ENCODE measurements at regions not wholly inside any gene's neighbourhood (a gene's known extent, or its start where the extent isn't known, plus 50 kb on each side); places are given as distances from the start of the nearest gene placed in this dataset.
A peak's percentile ranks its signal among the peaks of the same experiment; 100 is the strongest.

DNA sequence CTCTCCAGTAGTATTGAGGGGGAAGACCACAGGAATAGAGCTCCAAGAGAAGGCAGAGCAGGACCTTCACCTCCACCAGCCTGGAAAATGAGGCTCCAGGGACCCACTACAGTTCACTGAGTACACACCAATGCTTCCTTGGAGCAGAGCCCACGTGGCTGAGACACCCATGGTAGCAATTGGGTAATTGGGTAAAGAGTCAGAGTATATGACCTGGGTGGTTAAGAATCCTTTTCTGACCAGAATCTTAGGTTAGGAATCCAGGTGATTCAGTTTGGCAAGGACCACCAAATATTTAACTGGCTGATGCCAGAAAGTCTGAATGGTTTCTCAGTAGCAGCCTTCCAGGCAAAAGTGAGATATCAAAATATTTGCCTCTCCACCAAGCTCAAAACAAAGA lies 107.7 kb downstream of the MDH1 start:
- peaks cover 27% of the 10 kb centered on the region for H3F3A ChIP-seq (ENCODE audit: insufficient read depth)
- no peaks in the 10 kb centered on the region for H3K79me2 ChIP-seq (ENCODE audit: insufficient read depth)
- no peak overlapping the region for H3K4me2 ChIP-seq (ENCODE audit: unreplicated experiment)
- no peak overlapping the region for H3K9ac ChIP-seq
- WGBS, 2 experiments (ENCODE audit: low coverage in 1 of 2, low lambda C conversion rate in 2 of 2, missing lambda C conversion rate in 2 of 2): 69 to 78% methylated on average over 1 of the region's 1 CpG
- H3K9me3 ChIP-seq (ENCODE audit: low read depth): no peaks in the 10 kb centered on the region
- in situ Hi-C loops (cut with MboI): no loop called here
- peaks cover 23% of the 10 kb centered on the region for H3K4me1 ChIP-seq (ENCODE audit: insufficient read depth)
- no peak overlapping the region for H3K4me3 ChIP-seq
- H3K36me3 ChIP-seq (ENCODE audit: low read depth): no peaks in the 10 kb centered on the region
- no peak overlapping the region for H2AFZ ChIP-seq
- H4K20me1 ChIP-seq (ENCODE audit: insufficient read depth): no peaks in the 10 kb centered on the region
- no peaks in the 10 kb centered on the region for H3K27me3 ChIP-seq (replicated peaks; ENCODE audit: insufficient read depth)
- no peaks in the 10 kb centered on the region for H3K9me2 ChIP-seq (ENCODE audit: insufficient read depth)
- no peak overlapping the region for H3K27ac ChIP-seq
- TF ChIP-seq EZH2phosphoT487 (IDR thresholded peaks at IDR 0.05; ENCODE audit: insufficient read depth, low read depth) (no peak), EZH2 (IDR thresholded peaks at IDR 0.05; ENCODE audit: insufficient read depth, poor library complexity, severe bottlenecking) (no peak)
- DNase-seq: peak; percentile 57

DNA sequence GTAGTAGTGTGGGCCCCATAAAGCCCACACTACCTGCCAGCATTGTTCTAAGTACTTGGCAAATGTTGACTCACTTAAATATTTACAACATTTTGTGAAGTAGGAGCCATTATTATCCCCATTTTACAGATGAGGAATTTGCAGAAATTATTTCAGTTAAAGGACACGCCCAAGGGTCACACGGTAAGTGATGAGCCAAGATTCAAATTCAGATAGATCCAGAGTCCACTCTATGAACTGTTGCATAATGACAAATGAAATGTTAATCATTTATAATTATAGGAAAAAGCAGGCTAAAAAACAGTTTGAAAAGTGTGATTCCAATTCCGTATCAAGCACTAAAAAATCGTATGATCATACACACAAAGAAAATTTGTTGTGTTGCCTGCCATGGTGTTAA lies 108.4 kb downstream of the MDH1 start:
- H3K79me2 ChIP-seq (ENCODE audit: insufficient read depth): no peaks in the 10 kb centered on the region
- no peaks in the 10 kb centered on the region for H3K27me3 ChIP-seq (replicated peaks; ENCODE audit: insufficient read depth)
- no peak overlapping the region for H3K9ac ChIP-seq
- H3K27ac ChIP-seq: no peak overlapping the region
- no peaks in the 10 kb centered on the region for H3K9me2 ChIP-seq (ENCODE audit: insufficient read depth)
- no peak overlapping the region for H3K4me3 ChIP-seq
- WGBS, 2 experiments (ENCODE audit: low coverage in 1 of 2, low lambda C conversion rate in 2 of 2, missing lambda C conversion rate in 2 of 2): 98% methylated on average over 4 of the region's 4 CpGs
- H3K36me3 ChIP-seq (ENCODE audit: low read depth): no peaks in the 10 kb centered on the region
- TF ChIP-seq EZH2 (IDR thresholded peaks at IDR 0.05; ENCODE audit: insufficient read depth, poor library complexity, severe bottlenecking) (no peak), EZH2phosphoT487 (IDR thresholded peaks at IDR 0.05; ENCODE audit: insufficient read depth, low read depth) (no peak)
- H2AFZ ChIP-seq: no peak overlapping the region
- no peak overlapping the region for H3K4me2 ChIP-seq (ENCODE audit: unreplicated experiment)
- no peaks in the 10 kb centered on the region for H3K9me3 ChIP-seq (ENCODE audit: low read depth)
- peaks cover 20% of the 10 kb centered on the region for H3K4me1 ChIP-seq (ENCODE audit: insufficient read depth)
- no peak for DNase-seq
- H3F3A ChIP-seq (ENCODE audit: insufficient read depth): peaks cover 27% of the 10 kb centered on the region
- no peaks in the 10 kb centered on the region for H4K20me1 ChIP-seq (ENCODE audit: insufficient read depth)
- in situ Hi-C loops (cut with MboI): no loop called here

DNA sequence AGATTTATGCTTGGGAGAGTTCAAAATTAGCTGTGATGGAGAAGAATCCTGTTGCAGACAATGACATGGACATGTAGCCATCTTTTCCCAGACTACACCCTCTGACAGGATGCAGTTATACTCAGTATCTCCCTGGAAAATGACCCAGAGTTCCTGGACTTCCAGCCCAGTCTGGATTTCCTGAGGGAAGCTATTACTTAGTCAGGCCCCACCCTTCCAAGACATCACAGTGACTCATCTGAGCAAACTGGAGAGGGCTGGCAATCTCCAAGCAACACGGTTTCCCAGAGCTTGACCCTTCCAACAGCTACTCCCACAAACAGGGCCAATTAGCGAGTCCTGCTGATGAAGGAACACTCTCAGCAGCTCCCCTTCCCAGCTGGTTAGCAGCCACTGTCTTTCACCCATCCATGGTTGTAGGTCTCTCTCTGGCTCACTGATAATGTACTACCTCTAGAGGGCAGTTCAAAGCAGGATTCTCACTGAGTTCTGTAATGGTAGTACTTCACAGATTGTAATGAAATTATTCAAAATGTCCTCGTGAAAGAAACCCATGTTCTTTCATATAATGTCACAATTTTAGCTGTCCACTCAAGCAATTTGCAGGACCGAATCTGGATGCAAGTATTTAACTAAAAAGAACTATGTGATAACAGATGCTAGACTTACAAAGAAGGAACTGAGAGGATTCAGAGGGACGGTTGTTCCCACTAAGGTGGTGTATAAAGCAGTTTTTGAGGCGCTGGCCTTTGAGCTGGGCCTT lies 110.2 kb downstream of the MDH1 start:
- Histone ChIP-seq H3F3A (ENCODE audit: insufficient read depth) (peaks cover 27% of the 10 kb centered on the region), H3K4me2 (ENCODE audit: unreplicated experiment) (peak overlapping the region; percentile 60), H3K27ac (peak overlapping the region; percentile 83), H2AFZ (peak overlapping the region; percentile 86), H3K36me3 (ENCODE audit: low read depth) (no peaks in the 10 kb centered on the region), H4K20me1 (ENCODE audit: insufficient read depth) (no peaks in the 10 kb centered on the region), H3K4me3 (peak overlapping the region; percentile 17; the same call in 1 of the 2 replicates), H3K9ac (peak overlapping the region; percentile 47), H3K27me3 (replicated peaks; ENCODE audit: insufficient read depth) (no peaks in the 10 kb centered on the region), H3K9me2 (ENCODE audit: insufficient read depth) (no peaks in the 10 kb centered on the region), H3K79me2 (ENCODE audit: insufficient read depth) (no peaks in the 10 kb centered on the region), H3K4me1 (ENCODE audit: insufficient read depth) (peaks cover 18% of the 10 kb centered on the region), H3K9me3 (ENCODE audit: low read depth) (no peaks in the 10 kb centered on the region)
- DNase-seq: peak; percentile 94
- 15% methylated on average over 6 of the region's 6 CpGs for WGBS, 2 experiments (ENCODE audit: low coverage in 1 of 2, low lambda C conversion rate in 2 of 2, missing lambda C conversion rate in 2 of 2)
- in situ Hi-C loops (cut with MboI): no loop called here
- TF ChIP-seq EZH2phosphoT487 (IDR thresholded peaks at IDR 0.05; ENCODE audit: insufficient read depth, low read depth) (no peak), EZH2 (IDR thresholded peaks at IDR 0.05; ENCODE audit: insufficient read depth, poor library complexity, severe bottlenecking) (no peak)

DNA sequence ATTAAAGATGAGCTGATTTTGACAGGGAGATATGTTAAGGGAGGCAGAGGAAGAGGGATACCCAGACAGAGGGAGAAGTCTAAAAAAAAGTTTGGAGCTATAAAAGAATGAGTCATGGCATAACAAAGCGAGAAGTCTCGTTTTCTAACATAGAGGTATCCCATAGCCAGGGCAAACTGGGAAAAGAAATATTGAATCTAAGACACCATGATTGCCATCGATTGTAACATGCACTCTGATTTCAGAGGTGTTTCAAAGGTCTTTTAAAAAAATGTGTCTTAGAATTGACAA lies 110.7 kb downstream of the MDH1 start:
- Histone ChIP-seq H3K27ac (peak overlapping the region; percentile 83), H3K36me3 (ENCODE audit: low read depth) (no peaks in the 10 kb centered on the region), H3K9me3 (ENCODE audit: low read depth) (no peaks in the 10 kb centered on the region), H3F3A (ENCODE audit: insufficient read depth) (peaks cover 27% of the 10 kb centered on the region), H3K9ac (peak overlapping the region; percentile 47), H3K27me3 (replicated peaks; ENCODE audit: insufficient read depth) (no peaks in the 10 kb centered on the region), H4K20me1 (ENCODE audit: insufficient read depth) (no peaks in the 10 kb centered on the region), H3K79me2 (ENCODE audit: insufficient read depth) (no peaks in the 10 kb centered on the region), H3K4me2 (ENCODE audit: unreplicated experiment) (peak overlapping the region; percentile 60), H2AFZ (peak overlapping the region; percentile 86), H3K9me2 (ENCODE audit: insufficient read depth) (no peaks in the 10 kb centered on the region), H3K4me1 (ENCODE audit: insufficient read depth) (peaks cover 18% of the 10 kb centered on the region), H3K4me3 (0 out of 2 replicates have a peak overlapping the region, but pooled peaks have one; percentile 17)
- 20 to 28% methylated on average over 3 of the region's 3 CpGs for WGBS, 2 experiments (ENCODE audit: low coverage in 1 of 2, low lambda C conversion rate in 2 of 2, missing lambda C conversion rate in 2 of 2)
- peak; percentile 64 for DNase-seq
- in situ Hi-C loops (cut with MboI): no loop called here
- TF ChIP-seq EZH2 (IDR thresholded peaks at IDR 0.05; ENCODE audit: insufficient read depth, poor library complexity, severe bottlenecking) (no peak), EZH2phosphoT487 (IDR thresholded peaks at IDR 0.05; ENCODE audit: insufficient read depth, low read depth) (no peak)

Data from GM23248 (cell line).